Midbrain (tissue), 1 donor: ENCODE measurements at regions not wholly inside any gene's neighbourhood (a gene's known extent, or its start where the extent isn't known, plus 50 kb on each side); places are given as distances from the start of the nearest gene placed in this dataset.

ENCODE experiments used
- DNase-seq: peaks from one replicate; lab custom pipeline; 2025; lab: John Stamatoyannopoulos, UW

GRCh38 chr15:61798631-61799030, 261.6 kb downstream of the VPS13C start:
- no peak for DNase-seq

GRCh38 chr15:61796056-61796455, 264.2 kb downstream of the VPS13C start:
- no peak for DNase-seq

- DNase-seq: no peak
Observed at GRCh38 chr15:61794881-61795280, 265.4 kb downstream of the VPS13C start.

GRCh38 chr15:61794276-61794675, 266.0 kb downstream of the VPS13C start:
- DNase-seq: no peak

- no peak for DNase-seq
Observed at GRCh38 chr15:61784734-61785133, 275.5 kb downstream of the VPS13C start.

- DNase-seq: no peak
Observed at GRCh38 chr15:61780278-61780980, 279.8 kb downstream of the VPS13C start.

GRCh38 chr15:61777689-61778088, 282.6 kb downstream of the VPS13C start:
- no peak for DNase-seq

- DNase-seq: no peak
Observed at GRCh38 chr15:61769557-61769956, 290.7 kb downstream of the VPS13C start.

- DNase-seq: no peak
Observed at GRCh38 chr15:61768131-61768530, 292.1 kb downstream of the VPS13C start.

GRCh38 chr15:61764981-61765380, 295.3 kb downstream of the VPS13C start:
- peak; percentile 68 for DNase-seq

- no peak for DNase-seq
Observed at GRCh38 chr15:61764141-61764540, 296.1 kb downstream of the VPS13C start.

GRCh38 chr15:61762676-61763075, 297.6 kb downstream of the VPS13C start:
- DNase-seq: no peak

GRCh38 chr15:61759639-61760038, 300.6 kb downstream of the VPS13C start:
- DNase-seq: peak; percentile 18

- DNase-seq: no peak
Observed at GRCh38 chr15:61756071-61756820, 304.0 kb downstream of the VPS13C start.

- no peak for DNase-seq
Observed at GRCh38 chr15:61755467-61755866, 304.8 kb downstream of the VPS13C start.

- no peak for DNase-seq
Observed at GRCh38 chr15:61753018-61753710, 307.1 kb downstream of the VPS13C start.

- no peak for DNase-seq
Observed at GRCh38 chr15:61752001-61752400, 308.2 kb downstream of the VPS13C start.

- DNase-seq: peak; percentile 39
Observed at GRCh38 chr15:61750271-61751084, 309.8 kb downstream of the VPS13C start.

- no peak for DNase-seq
Observed at GRCh38 chr15:61749169-61749568, 311.1 kb downstream of the VPS13C start.

- DNase-seq: no peak
Observed at GRCh38 chr15:61748529-61748928, 311.7 kb downstream of the VPS13C start.

GRCh38 chr15:61746589-61746988, 313.7 kb downstream of the VPS13C start:
- DNase-seq: no peak

- no peak for DNase-seq
Observed at GRCh38 chr15:61743345-61743909, 316.8 kb downstream of the VPS13C start.
